Fibroblast of lung (primary cell): ENCODE measurements at regions not wholly inside any gene's neighbourhood (a gene's known extent, or its start where the extent isn't known, plus 50 kb on each side); places are given as distances from the start of the nearest gene placed in this dataset.

Source experiments
- DNase-seq, 2 donors: peaks; one replicate each; pipeline versions ENCODE4 v3.0.0 to v3.0.0-alpha.2; 2010; ENCODE audit warnings: low read depth in 2 of 2
- H2AFZ ChIP-seq: 2 replicates; pipeline ENCODE4 v1.5.1; 2012; ENCODE audit warnings: low read length, control low read depth, inconsistent platforms
- H3K27ac ChIP-seq: 2 replicates; pipeline ENCODE4 v1.5.1; 2011; ENCODE audit warnings: low read length, control low read depth; ENCODE audit not compliant: insufficient read depth
- H3K27me3 ChIP-seq: 2 replicates; pipeline ENCODE4 v1.5.1; 2011; ENCODE audit warnings: mild to moderate bottlenecking, low read length; ENCODE audit not compliant: control insufficient read depth, insufficient read depth
- H3K36me3 ChIP-seq: 2 replicates; pipeline ENCODE4 v1.5.1; 2011; ENCODE audit warnings: low read length; ENCODE audit not compliant: control insufficient read depth, insufficient read depth
- H3K4me1 ChIP-seq: 2 replicates; pipeline ENCODE4 v1.5.1; 2011; ENCODE audit warnings: low read length; ENCODE audit not compliant: control insufficient read depth, insufficient read depth; ENCODE audit errors: extremely low read depth
- H3K4me2 ChIP-seq: 2 replicates; pipeline ENCODE4 v1.5.1; 2011; ENCODE audit warnings: low read length, control low read depth; ENCODE audit not compliant: insufficient read depth; ENCODE audit errors: extremely low read depth
- H3K4me3 ChIP-seq, 4 experiments: fragments of 200-600 bp in 1 of 4; sonication (generic) in 1 of 4; replicated peaks in 1 of 4; 2 replicates each; pipeline ENCODE4 v1.5.1; 2011 to 2016; ENCODE audit warnings: low read length in 4 of 4, low read depth in 3 of 4, mild to moderate bottlenecking in 3 of 4, control low read depth in 2 of 4, inconsistent platforms in 1 of 4, mixed read lengths in 1 of 4; ENCODE audit not compliant: insufficient read depth in 1 of 4; ENCODE audit errors: control extremely low read depth in 1 of 4
- H3K79me2 ChIP-seq: 2 replicates; pipeline ENCODE4 v1.5.1; 2012; ENCODE audit warnings: mild to moderate bottlenecking, low read length, inconsistent platforms; ENCODE audit not compliant: control insufficient read depth, insufficient read depth
- H3K9ac ChIP-seq: 2 replicates; pipeline ENCODE4 v1.5.1; 2011; ENCODE audit warnings: mild to moderate bottlenecking, low read length, control low read depth; ENCODE audit not compliant: insufficient read depth
- H3K9me3 ChIP-seq: 2 replicates; pipeline ENCODE4 v1.5.1; 2012; ENCODE audit warnings: low read depth, low read length; ENCODE audit not compliant: control insufficient read depth, insufficient read depth
- H4K20me1 ChIP-seq: 2 replicates; pipeline ENCODE4 v1.5.1; 2011; ENCODE audit warnings: low read length; ENCODE audit not compliant: control insufficient read depth, insufficient read depth; ENCODE audit errors: extremely low read depth
- EZH2 ChIP-seq: IDR thresholded peaks from 2 replicates; pipeline ENCODE4 v1.5.1; 2012; ENCODE audit warnings: low read length, control low read depth, mild to moderate bottlenecking; ENCODE audit errors: missing control alignments
- TF ChIP-seq, protein P1 (sequence below), 2 donors: IDR thresholded peaks in 1 of 2; conservative IDR thresholded peaks in 1 of 2; 1 replicate in 1 of 2; 2 replicates in 1 of 2; pipeline ENCODE4 v1.5.1; 2011 to 2012; ENCODE audit warnings: low read length in 2 of 2, control low read depth in 1 of 2, inconsistent platforms in 1 of 2, low read depth in 1 of 2, mild to moderate bottlenecking in 1 of 2

DNA sequence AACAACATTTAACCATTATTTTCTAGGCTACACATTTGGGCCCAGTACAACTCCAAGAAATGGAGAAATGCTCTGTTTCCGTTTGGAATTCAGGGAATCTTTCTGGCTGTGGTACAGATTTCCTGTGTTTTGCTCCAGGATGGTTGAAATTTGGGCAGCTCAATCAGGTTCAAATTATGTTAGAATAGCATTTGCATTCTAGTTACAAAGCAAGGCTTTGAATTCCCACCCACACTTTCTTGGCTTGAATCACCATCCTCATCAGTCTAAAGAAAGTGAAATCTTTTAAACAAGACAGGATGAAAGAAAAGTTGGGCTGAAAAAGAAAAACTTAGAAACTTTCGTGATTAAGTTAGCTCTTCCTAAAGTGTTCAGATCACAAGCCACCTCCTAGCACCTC lies 98.1 kb upstream of the VCX3B start:
- TF ChIP-seq, protein P1, sequence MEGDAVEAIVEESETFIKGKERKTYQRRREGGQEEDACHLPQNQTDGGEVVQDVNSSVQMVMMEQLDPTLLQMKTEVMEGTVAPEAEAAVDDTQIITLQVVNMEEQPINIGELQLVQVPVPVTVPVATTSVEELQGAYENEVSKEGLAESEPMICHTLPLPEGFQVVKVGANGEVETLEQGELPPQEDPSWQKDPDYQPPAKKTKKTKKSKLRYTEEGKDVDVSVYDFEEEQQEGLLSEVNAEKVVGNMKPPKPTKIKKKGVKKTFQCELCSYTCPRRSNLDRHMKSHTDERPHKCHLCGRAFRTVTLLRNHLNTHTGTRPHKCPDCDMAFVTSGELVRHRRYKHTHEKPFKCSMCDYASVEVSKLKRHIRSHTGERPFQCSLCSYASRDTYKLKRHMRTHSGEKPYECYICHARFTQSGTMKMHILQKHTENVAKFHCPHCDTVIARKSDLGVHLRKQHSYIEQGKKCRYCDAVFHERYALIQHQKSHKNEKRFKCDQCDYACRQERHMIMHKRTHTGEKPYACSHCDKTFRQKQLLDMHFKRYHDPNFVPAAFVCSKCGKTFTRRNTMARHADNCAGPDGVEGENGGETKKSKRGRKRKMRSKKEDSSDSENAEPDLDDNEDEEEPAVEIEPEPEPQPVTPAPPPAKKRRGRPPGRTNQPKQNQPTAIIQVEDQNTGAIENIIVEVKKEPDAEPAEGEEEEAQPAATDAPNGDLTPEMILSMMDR (conservative IDR thresholded peaks at IDR 0.05 in 1 of 2, IDR thresholded peaks at IDR 0.05 in 1 of 2; ENCODE audit: low read depth in 1 of 2, low read length in 2 of 2) = no peak
- TF ChIP-seq EZH2 = no peak
- no peak overlapping the region for H3K4me3 ChIP-seq
- peak in 1 of 2 donors; percentile 68 for DNase-seq
- H3K27me3 ChIP-seq = no peaks in the 10 kb centered on the region
- no peaks in the 10 kb centered on the region for H3K9me3 ChIP-seq
- H3K4me1 ChIP-seq = no peaks in the 10 kb centered on the region
- H4K20me1 ChIP-seq = no peaks in the 10 kb centered on the region
- H2AFZ ChIP-seq = no peak overlapping the region
- H3K79me2 ChIP-seq = no peaks in the 10 kb centered on the region
- H3K9ac ChIP-seq = no peak overlapping the region
- no peak overlapping the region for H3K27ac ChIP-seq
- no peaks in the 10 kb centered on the region for H3K36me3 ChIP-seq
- H3K4me2 ChIP-seq = no peak overlapping the region

DNA sequence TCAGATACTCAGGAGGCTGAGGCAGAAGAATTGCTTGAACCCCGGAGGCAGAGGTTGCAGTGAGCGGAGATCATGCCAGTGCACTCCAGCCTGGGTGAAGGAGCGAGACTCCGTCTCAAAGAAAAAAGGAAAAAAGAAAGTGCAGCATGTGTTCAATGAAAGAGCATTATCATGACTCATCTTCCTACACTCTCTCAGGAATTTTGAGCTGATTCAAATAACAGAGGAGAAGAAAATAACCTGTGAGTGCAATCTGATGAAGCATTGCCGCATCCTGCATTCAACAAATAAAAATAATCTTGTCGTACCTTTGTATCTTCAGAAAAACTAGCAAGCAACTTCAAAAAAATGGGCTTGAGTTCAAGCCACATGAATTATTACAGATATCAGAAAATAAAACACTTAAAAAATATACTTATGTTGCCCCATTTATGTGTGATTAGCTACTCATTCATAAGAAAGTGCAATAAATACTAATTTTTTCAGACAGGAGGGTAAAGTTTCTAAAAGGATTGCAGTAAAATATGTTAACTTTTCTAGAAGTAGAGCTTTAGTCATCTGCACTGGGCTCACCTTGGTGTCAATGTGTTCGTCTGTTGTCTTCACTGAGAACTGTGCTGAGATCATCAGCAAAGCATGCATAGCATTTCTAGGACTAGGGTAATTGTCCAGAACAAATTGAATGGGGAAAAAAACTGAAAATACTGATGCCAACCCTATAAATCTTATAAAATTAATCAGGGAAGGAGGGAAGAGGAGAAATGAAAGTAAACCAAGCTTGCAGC lies 90.4 kb upstream of the VCX3B start:
- Histone ChIP-seq H3K36me3 (no peaks in the 10 kb centered on the region), H3K9me3 (no peaks in the 10 kb centered on the region), H2AFZ (no peak overlapping the region), H3K27ac (no peak overlapping the region), H3K4me1 (no peaks in the 10 kb centered on the region), H3K4me2 (no peak overlapping the region), H4K20me1 (no peaks in the 10 kb centered on the region), H3K27me3 (no peaks in the 10 kb centered on the region), H3K79me2 (no peaks in the 10 kb centered on the region), H3K9ac (no peak overlapping the region), H3K4me3 (no peak overlapping the region)
- DNase-seq = peak in 1 of 2 donors; percentile 84
- no peak for TF ChIP-seq EZH2
- TF ChIP-seq, protein P1 (conservative IDR thresholded peaks at IDR 0.05 in 1 of 2, IDR thresholded peaks at IDR 0.05 in 1 of 2; ENCODE audit: low read depth in 1 of 2, low read length in 2 of 2) = no peak

DNA sequence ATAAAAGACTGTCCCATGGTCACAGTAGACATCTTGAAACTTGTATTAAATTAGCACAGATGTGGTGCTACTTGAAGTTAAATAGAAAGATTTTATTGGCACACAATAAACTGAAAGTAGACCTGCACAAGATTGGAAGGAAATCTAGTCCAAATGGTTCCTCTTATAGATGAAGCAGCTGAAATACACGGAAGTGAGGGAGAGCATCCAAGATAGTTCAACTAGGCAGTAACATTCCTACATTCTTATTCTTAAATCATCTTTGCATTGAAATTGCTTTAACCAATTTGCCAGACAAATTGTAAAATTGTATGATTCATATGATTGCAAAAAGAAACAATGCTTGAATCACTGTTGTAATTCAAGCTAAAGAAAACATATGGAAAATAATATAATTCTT lies 87.6 kb upstream of the VCX3B start:
- H3K4me1 ChIP-seq = no peaks in the 10 kb centered on the region

More for the DNA sequence above, 87.6 kb upstream of the VCX3B start:
- Histone ChIP-seq H3K27me3 (no peaks in the 10 kb centered on the region), H3K4me2 (no peak overlapping the region), H3K36me3 (no peaks in the 10 kb centered on the region), H3K9me3 (no peaks in the 10 kb centered on the region), H3K27ac (no peak overlapping the region), H3K9ac (no peak overlapping the region), H3K79me2 (no peaks in the 10 kb centered on the region), H2AFZ (no peak overlapping the region), H4K20me1 (no peaks in the 10 kb centered on the region), H3K4me3 (no peak overlapping the region)
- TF ChIP-seq, protein P1 (conservative IDR thresholded peaks at IDR 0.05 in 1 of 2, IDR thresholded peaks at IDR 0.05 in 1 of 2; ENCODE audit: low read depth in 1 of 2, low read length in 2 of 2) = no peak
- no peak for TF ChIP-seq EZH2
- DNase-seq = no peak
